HUES64 (cell line): ENCODE measurements at regions not wholly inside any gene's neighbourhood (a gene's known extent, or its start where the extent isn't known, plus 50 kb on each side); places are given as distances from the start of the nearest gene placed in this dataset.
"Not testable (repeated sequence)": the region's sequence is repeated elsewhere in the genome, so short reads cannot be mapped to it uniquely, and the experiment has no call there.

Source experiments
- H3K27ac ChIP-seq: 2 replicates; pipeline ENCODE4 v1.7.0; 2013; ENCODE audit warnings: low read depth, low read length, inconsistent platforms
- H3K27me3 ChIP-seq: 2 replicates; pipeline ENCODE4 v1.6.1; 2013; ENCODE audit warnings: mild to moderate bottlenecking, low read length; ENCODE audit not compliant: insufficient read depth
- H3K36me3 ChIP-seq: 2 replicates; pipeline ENCODE4 v1.6.1; 2013; ENCODE audit warnings: mild to moderate bottlenecking, low read length; ENCODE audit not compliant: insufficient read depth
- H3K4me1 ChIP-seq: 2 replicates; pipeline ENCODE4 v1.6.1; 2013; ENCODE audit warnings: mild to moderate bottlenecking, low read length, moderate library complexity; ENCODE audit not compliant: insufficient read depth
- H3K4me3 ChIP-seq: 2 replicates; pipeline ENCODE4 v1.5.1; 2013; ENCODE audit warnings: mild to moderate bottlenecking, low read length, moderate library complexity
- H3K9ac ChIP-seq: 2 replicates; pipeline ENCODE4 v1.6.1; 2013; ENCODE audit warnings: mild to moderate bottlenecking, low read depth, low read length
- H3K9me3 ChIP-seq: 2 replicates; pipeline ENCODE4 v1.6.1; 2013; ENCODE audit warnings: low read depth, low read length; ENCODE audit not compliant: insufficient read depth
- WGBS: fragments of 150-250, 120-280 bp; methylation state at CpG from one replicate; pipeline ENCODE4 v1.1.7; 2013; ENCODE audit warnings: missing lambda C conversion rate; 5-methylcytosine and 5-hydroxymethylcytosine counted together

DNA sequence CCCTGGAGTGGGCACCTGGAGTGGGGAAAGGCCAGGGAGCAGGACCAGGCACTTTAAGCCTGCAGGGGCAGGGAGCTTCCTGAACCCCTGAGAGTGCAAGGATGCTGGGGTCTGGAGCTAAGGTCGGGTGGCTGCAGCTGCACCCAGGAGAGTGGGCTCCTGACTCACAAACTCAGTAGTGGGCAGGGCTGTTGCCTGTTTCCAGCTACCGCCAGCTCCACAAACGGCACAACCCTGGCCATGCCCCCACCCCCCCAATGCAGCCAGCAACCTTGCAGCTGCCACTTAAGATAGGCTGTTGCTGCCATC, 688.8 kb downstream of the NYAP2 start:
- Histone ChIP-seq H3K27ac (no peak overlapping the region), H3K4me3 (no peak overlapping the region), H3K36me3 (no peaks in the 10 kb centered on the region), H3K4me1 (no peaks in the 10 kb centered on the region), H3K9ac (no peak overlapping the region), H3K27me3 (no peaks in the 10 kb centered on the region), H3K9me3 (peaks cover 20% of the 10 kb centered on the region)
- WGBS = 96% methylated on average over 3 of the region's 3 CpGs

DNA sequence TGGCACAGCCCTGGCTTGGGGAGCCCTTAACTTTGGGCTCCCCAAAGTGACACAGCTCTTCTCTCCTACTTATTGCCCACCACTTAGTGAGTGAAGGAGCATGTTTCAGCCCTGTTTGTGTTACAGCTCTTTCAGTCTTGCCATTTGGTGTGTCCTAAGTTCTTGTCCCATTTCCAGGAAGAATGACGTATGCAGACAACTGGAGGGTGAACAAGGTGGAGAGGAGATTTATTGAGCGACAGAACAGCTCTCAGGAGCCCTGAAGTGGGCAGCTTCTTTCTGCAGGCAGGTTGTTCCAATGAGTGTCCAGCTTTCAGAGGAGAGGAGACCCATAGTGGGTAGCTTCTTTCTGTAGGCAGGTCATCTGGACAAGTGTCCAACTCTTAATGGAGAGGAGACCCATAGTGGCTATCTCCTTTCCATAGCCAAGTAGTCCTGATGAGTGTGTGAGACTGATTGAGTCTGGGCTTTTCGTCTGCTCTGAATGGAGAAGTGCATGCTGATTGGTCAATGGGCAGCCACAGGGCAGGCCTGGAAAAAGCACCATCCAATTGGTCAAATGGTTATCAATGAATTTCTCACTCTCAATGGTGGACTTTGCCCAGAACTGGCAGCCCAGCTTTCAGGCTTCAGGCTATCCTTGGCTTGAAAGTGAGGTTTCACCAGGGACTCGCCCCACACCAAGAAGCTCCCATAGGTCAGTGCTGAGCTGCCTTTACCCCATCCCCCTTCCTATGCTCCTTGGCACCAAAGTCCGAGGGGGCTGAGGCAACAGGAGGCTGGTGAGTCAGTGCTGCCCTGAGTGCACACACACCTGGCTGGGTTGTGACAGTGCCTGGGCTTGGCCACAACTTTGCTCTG, 688.2 kb downstream of the NYAP2 start:
- no peaks in the 10 kb centered on the region for H3K27me3 ChIP-seq

DNA sequence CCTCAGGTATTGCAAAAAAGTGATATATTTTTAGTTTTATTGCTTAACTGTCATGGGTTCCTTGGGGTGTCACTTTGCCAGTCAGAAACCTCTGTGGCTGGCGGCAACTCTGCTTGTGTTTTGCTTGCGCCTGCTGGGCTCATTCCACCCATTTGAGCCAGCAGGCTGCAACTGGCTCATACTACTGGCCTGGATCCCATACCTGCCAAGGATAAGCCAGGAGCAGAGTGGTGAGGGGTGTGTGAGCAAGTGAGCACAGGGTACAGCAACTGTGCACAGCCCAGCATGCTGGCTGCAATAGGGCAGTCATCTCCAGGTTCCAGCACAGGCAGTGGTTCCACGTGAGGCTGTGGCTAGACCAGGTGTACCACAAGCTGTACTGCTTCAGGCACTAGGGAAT, 687.5 kb downstream of the NYAP2 start:
- Histone ChIP-seq H3K4me3 (no peak overlapping the region), H3K4me1 (no peaks in the 10 kb centered on the region), H3K9ac (no peak overlapping the region), H3K36me3 (no peaks in the 10 kb centered on the region), H3K27ac (no peak overlapping the region), H3K9me3 (peaks cover 22% of the 10 kb centered on the region), H3K27me3 (no peaks in the 10 kb centered on the region)
- 96% methylated on average over 3 of the region's 3 CpGs for WGBS

More for the DNA sequence above, 688.2 kb downstream of the NYAP2 start:
- 95% methylated on average over 5 of the region's 5 CpGs for WGBS
- Histone ChIP-seq H3K9ac (no peak overlapping the region), H3K4me3 (no peak overlapping the region), H3K27ac (no peak overlapping the region), H3K9me3 (peaks cover 22% of the 10 kb centered on the region), H3K36me3 (no peaks in the 10 kb centered on the region), H3K4me1 (no peaks in the 10 kb centered on the region)

DNA sequence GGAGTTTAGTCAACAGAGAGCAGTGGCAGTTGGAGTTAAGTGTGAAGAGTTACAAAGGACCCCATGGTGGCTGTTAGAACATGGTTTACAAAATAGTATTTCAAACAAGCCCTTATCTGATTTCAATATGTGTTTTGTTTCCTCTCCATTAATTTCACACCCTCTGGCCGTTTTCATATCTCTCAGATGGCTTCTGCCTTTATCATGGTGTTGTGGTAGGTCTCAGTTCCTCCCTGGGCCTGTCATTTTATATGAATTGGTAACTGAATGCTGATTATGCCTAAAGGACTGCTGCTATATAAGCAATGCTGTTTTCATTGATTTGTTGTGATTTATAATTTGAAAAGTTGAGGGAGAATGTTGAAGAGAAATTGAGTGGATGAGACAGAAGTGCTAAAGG, 686.7 kb downstream of the NYAP2 start:
- no peaks in the 10 kb centered on the region for H3K4me1 ChIP-seq
- H3K4me3 ChIP-seq = no peak overlapping the region
- peaks cover 22% of the 10 kb centered on the region for H3K9me3 ChIP-seq
- H3K27me3 ChIP-seq = no peaks in the 10 kb centered on the region
- H3K36me3 ChIP-seq = no peaks in the 10 kb centered on the region
- WGBS = 73% methylated on average over 1 of the region's 1 CpG
- H3K27ac ChIP-seq = no peak overlapping the region
- no peak overlapping the region for H3K9ac ChIP-seq

GRCh38 chr2:226085425-226085824, 685.9 kb downstream of the NYAP2 start:
- peaks cover 22% of the 10 kb centered on the region for H3K9me3 ChIP-seq
- H3K4me3 ChIP-seq, H3K27ac ChIP-seq, H3K27me3 ChIP-seq, H3K4me1 ChIP-seq, H3K36me3 ChIP-seq, H3K9ac ChIP-seq: not testable (repeated sequence)

DNA sequence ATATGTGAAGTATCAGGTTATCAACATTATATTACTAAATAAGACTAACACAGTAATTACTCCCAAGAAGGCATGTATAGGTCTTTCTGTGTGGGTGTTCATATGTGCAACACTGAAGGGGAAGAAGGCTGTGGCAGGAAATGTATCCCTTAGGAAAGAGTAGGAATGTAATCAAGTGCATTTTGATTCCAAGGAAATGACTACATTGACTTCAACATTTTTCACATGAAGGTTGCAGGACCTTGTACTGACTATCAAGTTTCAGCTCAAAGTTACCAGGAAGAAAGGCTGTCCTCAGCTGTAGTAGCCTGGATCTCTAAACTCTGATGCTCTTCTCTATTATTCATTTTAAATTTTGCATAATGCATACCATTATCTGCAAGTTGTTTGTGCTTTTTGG, 680.8 kb downstream of the NYAP2 start:
- Histone ChIP-seq H3K36me3 (no peaks in the 10 kb centered on the region), H3K9me3 (peaks cover 15% of the 10 kb centered on the region), H3K4me3 (no peak overlapping the region), H3K27ac (no peak overlapping the region), H3K4me1 (no peaks in the 10 kb centered on the region), H3K27me3 (no peaks in the 10 kb centered on the region), H3K9ac (no peak overlapping the region)

GRCh38 chr2:226079671-226080181, 680.2 kb downstream of the NYAP2 start:
- H3K9ac ChIP-seq = no peak overlapping the region
- H3K27ac ChIP-seq = no peak overlapping the region
- no peaks in the 10 kb centered on the region for H3K4me1 ChIP-seq
- H3K9me3 ChIP-seq = peaks cover 11% of the 10 kb centered on the region
- H3K27me3 ChIP-seq = no peaks in the 10 kb centered on the region
- no peak overlapping the region for H3K4me3 ChIP-seq
- H3K36me3 ChIP-seq = no peaks in the 10 kb centered on the region

DNA sequence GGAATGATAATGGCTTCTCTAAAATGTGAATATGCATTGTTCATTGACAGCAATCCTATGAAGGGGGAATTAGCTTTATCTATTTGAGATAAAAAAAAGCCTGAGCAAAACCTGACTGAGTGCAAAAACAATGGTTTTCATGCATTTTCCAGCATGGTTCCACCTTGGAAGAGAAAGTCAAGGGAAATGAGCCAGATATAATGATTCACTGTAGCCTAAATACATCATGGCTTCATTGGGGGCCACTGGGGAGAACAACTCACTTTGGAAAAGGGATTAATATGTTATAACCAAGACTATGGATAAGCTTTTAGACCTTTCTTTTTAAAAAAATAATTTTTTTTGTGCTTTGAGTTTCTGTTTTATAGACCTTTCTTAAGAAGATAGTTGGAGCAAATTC, 679.7 kb downstream of the NYAP2 start:
- Histone ChIP-seq H3K27me3 (no peaks in the 10 kb centered on the region), H3K4me1 (no peaks in the 10 kb centered on the region), H3K36me3 (no peaks in the 10 kb centered on the region), H3K4me3 (no peak overlapping the region), H3K27ac (no peak overlapping the region), H3K9ac (no peak overlapping the region), H3K9me3 (peaks cover 6% of the 10 kb centered on the region)

GRCh38 chr2:226078666-226079065, 679.2 kb downstream of the NYAP2 start:
- no peaks in the 10 kb centered on the region for H3K4me1 ChIP-seq
- no peak overlapping the region for H3K27ac ChIP-seq
- H3K27me3 ChIP-seq = no peaks in the 10 kb centered on the region
- H3K4me3 ChIP-seq = no peak overlapping the region
- H3K9me3 ChIP-seq = 0 out of 2 replicates have a peak, but pooled peaks cover 2% of the 10 kb centered on the region
- no peak overlapping the region for H3K9ac ChIP-seq
- no peaks in the 10 kb centered on the region for H3K36me3 ChIP-seq

DNA sequence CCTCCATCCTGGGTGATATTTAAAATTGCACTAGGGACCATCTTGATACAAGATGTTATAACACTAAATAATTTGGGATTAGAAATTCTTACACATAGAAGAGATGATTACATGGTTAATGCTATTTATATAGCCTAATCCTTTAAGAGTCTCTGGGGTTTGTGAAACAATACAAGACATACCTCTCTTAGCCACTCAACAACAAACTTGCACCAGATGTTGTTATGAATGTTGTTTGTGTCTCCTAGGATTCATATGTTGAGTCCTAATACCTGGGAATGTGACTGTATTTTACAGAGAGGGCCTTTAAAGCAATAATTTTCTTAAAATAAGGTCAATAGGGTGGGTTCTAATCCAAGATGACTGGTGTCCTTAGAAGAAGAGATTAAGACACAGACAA, 678.3 kb downstream of the NYAP2 start:
- H3K27ac ChIP-seq = no peak overlapping the region
- no peaks in the 10 kb centered on the region for H3K36me3 ChIP-seq
- H3K4me1 ChIP-seq = no peaks in the 10 kb centered on the region
- 0 out of 2 replicates have a peak, but pooled peaks cover under 1% of the 10 kb centered on the region for H3K9me3 ChIP-seq
- H3K27me3 ChIP-seq = no peaks in the 10 kb centered on the region
- no peak overlapping the region for H3K4me3 ChIP-seq
- no peak overlapping the region for H3K9ac ChIP-seq

- H3K27ac ChIP-seq = no peak overlapping the region
- H3K4me3 ChIP-seq = no peak overlapping the region
- no peak overlapping the region for H3K9ac ChIP-seq
- H3K27me3 ChIP-seq = no peaks in the 10 kb centered on the region
- no peaks in the 10 kb centered on the region for H3K9me3 ChIP-seq
- no peaks in the 10 kb centered on the region for H3K4me1 ChIP-seq
- no peaks in the 10 kb centered on the region for H3K36me3 ChIP-seq
These were observed 677.5 kb downstream of the NYAP2 start for GRCh38 chr2:226077031-226077430.

- 92% methylated on average over 1 of the region's 1 CpG for WGBS
- H3K9me3 ChIP-seq = no peaks in the 10 kb centered on the region
- H3K9ac ChIP-seq = no peak overlapping the region
- H3K27ac ChIP-seq = no peak overlapping the region
- H3K36me3 ChIP-seq = no peaks in the 10 kb centered on the region
- no peak overlapping the region for H3K4me3 ChIP-seq
- H3K27me3 ChIP-seq = no peaks in the 10 kb centered on the region
- no peaks in the 10 kb centered on the region for H3K4me1 ChIP-seq
These were observed 677.0 kb downstream of the NYAP2 start for GRCh38 chr2:226076529-226076928.
